ENCODE measurements at regions not wholly inside any gene's neighbourhood (a gene's known extent, or its start where the extent isn't known, plus 50 kb on each side); places are given as distances from the start of the nearest gene placed in this dataset.
"Not testable (repeated sequence)": the region's sequence is repeated elsewhere in the genome, so short reads cannot be mapped to it uniquely, and the experiment has no call there.

GRCh38 chr15:84384421-84384820 lies 148.8 kb downstream of the GOLGA6L4 start:
- not testable (repeated sequence) for TF ChIP-seq CTCF, POLR2A (IDR thresholded peaks at IDR 0.05)
